ENCODE measurements at regions not wholly inside any gene's neighbourhood (a gene's known extent, or its start where the extent isn't known, plus 50 kb on each side); places are given as distances from the start of the nearest gene placed in this dataset.

DNA sequence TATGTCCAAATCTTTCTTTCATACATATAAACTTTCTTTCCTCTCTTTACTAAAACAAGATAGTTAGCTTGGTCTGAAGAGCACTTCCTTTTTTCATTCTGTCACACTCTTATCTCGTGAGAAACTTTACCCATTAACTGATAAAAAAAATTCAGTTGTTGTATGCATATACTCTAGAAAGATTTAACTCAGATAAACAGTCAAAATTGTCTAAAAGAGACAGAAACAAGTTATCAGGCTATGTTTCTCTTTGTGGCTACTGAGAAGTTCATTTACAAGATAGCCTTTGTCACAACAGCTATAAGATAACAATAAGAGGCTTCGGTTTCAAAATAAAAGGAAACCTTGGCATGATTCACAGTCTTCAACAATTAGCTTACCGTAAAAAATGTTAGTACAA, 235.7 kb upstream of the ATP10A start:
- BruUV-seq (replicated peaks): no TSS peak
- Histone ChIP-seq H2AFZ (ENCODE audit: low read depth, low read length, poor library complexity, severe bottlenecking) (no peak overlapping the region), H3K79me2 (ENCODE audit: insufficient read depth, low read length) (no peaks in the 10 kb centered on the region), H3K27me3 (ENCODE audit: insufficient read depth, low read length) (no peaks in the 10 kb centered on the region), H3K27ac (ENCODE audit: low read depth, low read length) (no peak overlapping the region), H3K9ac (ENCODE audit: low read length) (no peak overlapping the region), H4K20me1 (ENCODE audit: insufficient read depth) (no peaks in the 10 kb centered on the region), H3K4me2 (ENCODE audit: low read length) (no peak overlapping the region), H3K4me3 (replicated peaks in 1 of 2; ENCODE audit: low read depth in 1 of 2, low read length in 2 of 2) (no peak overlapping the region), H3K9me3 (ENCODE audit: control insufficient read depth in 1 of 2, insufficient read depth in 1 of 2, low read depth in 1 of 2, low read length in 2 of 2) (peaks cover 14 to 65% of the 10 kb centered on the region in 2 experiments; a peak in 2 of 4 replicates), H3K9me2 (ENCODE audit: insufficient read depth) (no peaks in the 10 kb centered on the region), H3K4me1 (ENCODE audit: control insufficient read depth in 1 of 2, insufficient read depth in 2 of 2, low read length in 2 of 2) (no peaks in the 10 kb centered on the region), H3K36me3 (ENCODE audit: control insufficient read depth in 1 of 2, insufficient read depth in 2 of 2, low read length in 2 of 2) (no peaks in the 10 kb centered on the region)
- ChIA-PET CTCF (no interaction called here), POLR2A (no interaction called here), RAD21 (ENCODE audit: low non-redundant PET in 1 of 2, low total read pairs in 2 of 2, uncharacterized antibody in 2 of 2, unreplicated experiment in 2 of 2) (no interaction called here)
- no peak for TF ChIP-seq YY1 (IDR thresholded peaks at IDR 0.05; ENCODE audit: extremely low read depth, insufficient replicate concordance, low read depth, low read length)
- TF ChIP-seq ELF1 (IDR thresholded peaks at IDR 0.05; ENCODE audit: borderline replicate concordance, low read depth): no peak
- TF ChIP-seq ZFX (IDR thresholded peaks at IDR 0.05): no peak
- no peak for TF ChIP-seq RAD21 (IDR thresholded peaks at IDR 0.05; ENCODE audit: low read depth)
- no peak for ATAC-seq
- no peak for DNase-seq (ENCODE audit: low read depth, low spot score)
- intact Hi-C loops (cut with micrococcal nuclease): no loop called here

DNA sequence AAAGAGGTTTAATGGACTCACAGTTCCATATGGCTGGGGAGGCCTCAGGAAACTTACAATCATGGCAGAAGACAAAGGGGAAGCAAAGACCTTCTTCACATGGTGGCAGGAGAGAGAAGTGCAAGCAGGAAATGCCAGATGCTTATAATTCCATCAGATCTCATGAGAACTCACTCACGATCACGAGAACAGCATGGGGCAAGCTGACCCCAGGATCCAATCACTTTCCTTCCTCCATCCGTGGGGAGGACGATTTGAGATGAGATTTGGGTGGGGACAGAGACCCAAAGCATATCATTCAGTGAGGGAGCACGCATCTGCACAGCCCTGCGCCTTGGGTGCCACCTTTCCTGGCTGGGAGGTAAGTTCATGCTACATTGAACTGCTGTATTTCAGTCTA, 234.1 kb upstream of the ATP10A start:
- Histone ChIP-seq H3K9me3 (ENCODE audit: control insufficient read depth in 1 of 2, insufficient read depth in 1 of 2, low read depth in 1 of 2, low read length in 2 of 2) (peaks cover 17 to 49% of the 10 kb centered on the region in 2 experiments; a peak in 2 of 4 replicates), H3K27me3 (ENCODE audit: insufficient read depth, low read length) (no peaks in the 10 kb centered on the region), H3K27ac (ENCODE audit: low read depth, low read length) (no peak overlapping the region), H3K9me2 (ENCODE audit: insufficient read depth) (no peaks in the 10 kb centered on the region), H3K4me3 (replicated peaks in 1 of 2; ENCODE audit: low read depth in 1 of 2, low read length in 2 of 2) (no peak overlapping the region), H3K79me2 (ENCODE audit: insufficient read depth, low read length) (no peaks in the 10 kb centered on the region), H3K4me1 (ENCODE audit: control insufficient read depth in 1 of 2, insufficient read depth in 2 of 2, low read length in 2 of 2) (no peaks in the 10 kb centered on the region), H3K9ac (ENCODE audit: low read length) (no peak overlapping the region), H3K36me3 (ENCODE audit: control insufficient read depth in 1 of 2, insufficient read depth in 2 of 2, low read length in 2 of 2) (no peaks in the 10 kb centered on the region), H4K20me1 (ENCODE audit: insufficient read depth) (no peaks in the 10 kb centered on the region), H2AFZ (ENCODE audit: low read depth, low read length, poor library complexity, severe bottlenecking) (no peak overlapping the region), H3K4me2 (ENCODE audit: low read length) (no peak overlapping the region)
- CTCF ChIA-PET: no interaction called here
- RAD21 ChIA-PET (ENCODE audit: low non-redundant PET in 1 of 2, low total read pairs in 2 of 2, uncharacterized antibody in 2 of 2, unreplicated experiment in 2 of 2): no interaction called here
- intact Hi-C loops (cut with micrococcal nuclease): no loop called here
- POLR2A ChIA-PET: no interaction called here
- ATAC-seq (no peak), DNase-seq (ENCODE audit: low read depth, low spot score) (no peak)
- BruUV-seq (replicated peaks): no TSS peak
- no peak for TF ChIP-seq JUND (IDR thresholded peaks at IDR 0.05)
- TF ChIP-seq, protein P1, sequence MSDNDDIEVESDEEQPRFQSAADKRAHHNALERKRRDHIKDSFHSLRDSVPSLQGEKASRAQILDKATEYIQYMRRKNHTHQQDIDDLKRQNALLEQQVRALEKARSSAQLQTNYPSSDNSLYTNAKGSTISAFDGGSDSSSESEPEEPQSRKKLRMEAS (IDR thresholded peaks at IDR 0.05): no peak
- TF ChIP-seq EZH2 (IDR thresholded peaks at IDR 0.05): no peak
- TF ChIP-seq RAD21 (IDR thresholded peaks at IDR 0.05; ENCODE audit: low read depth): no peak
- TF ChIP-seq ZFX (IDR thresholded peaks at IDR 0.05): no peak
- no peak for TF ChIP-seq SP1 (IDR thresholded peaks at IDR 0.05; ENCODE audit: low read depth)
- TF ChIP-seq, protein P2, sequence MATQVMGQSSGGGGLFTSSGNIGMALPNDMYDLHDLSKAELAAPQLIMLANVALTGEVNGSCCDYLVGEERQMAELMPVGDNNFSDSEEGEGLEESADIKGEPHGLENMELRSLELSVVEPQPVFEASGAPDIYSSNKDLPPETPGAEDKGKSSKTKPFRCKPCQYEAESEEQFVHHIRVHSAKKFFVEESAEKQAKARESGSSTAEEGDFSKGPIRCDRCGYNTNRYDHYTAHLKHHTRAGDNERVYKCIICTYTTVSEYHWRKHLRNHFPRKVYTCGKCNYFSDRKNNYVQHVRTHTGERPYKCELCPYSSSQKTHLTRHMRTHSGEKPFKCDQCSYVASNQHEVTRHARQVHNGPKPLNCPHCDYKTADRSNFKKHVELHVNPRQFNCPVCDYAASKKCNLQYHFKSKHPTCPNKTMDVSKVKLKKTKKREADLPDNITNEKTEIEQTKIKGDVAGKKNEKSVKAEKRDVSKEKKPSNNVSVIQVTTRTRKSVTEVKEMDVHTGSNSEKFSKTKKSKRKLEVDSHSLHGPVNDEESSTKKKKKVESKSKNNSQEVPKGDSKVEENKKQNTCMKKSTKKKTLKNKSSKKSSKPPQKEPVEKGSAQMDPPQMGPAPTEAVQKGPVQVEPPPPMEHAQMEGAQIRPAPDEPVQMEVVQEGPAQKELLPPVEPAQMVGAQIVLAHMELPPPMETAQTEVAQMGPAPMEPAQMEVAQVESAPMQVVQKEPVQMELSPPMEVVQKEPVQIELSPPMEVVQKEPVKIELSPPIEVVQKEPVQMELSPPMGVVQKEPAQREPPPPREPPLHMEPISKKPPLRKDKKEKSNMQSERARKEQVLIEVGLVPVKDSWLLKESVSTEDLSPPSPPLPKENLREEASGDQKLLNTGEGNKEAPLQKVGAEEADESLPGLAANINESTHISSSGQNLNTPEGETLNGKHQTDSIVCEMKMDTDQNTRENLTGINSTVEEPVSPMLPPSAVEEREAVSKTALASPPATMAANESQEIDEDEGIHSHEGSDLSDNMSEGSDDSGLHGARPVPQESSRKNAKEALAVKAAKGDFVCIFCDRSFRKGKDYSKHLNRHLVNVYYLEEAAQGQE (IDR thresholded peaks at IDR 0.05; ENCODE audit: low read depth): no peak
- TF ChIP-seq EGR1 (IDR thresholded peaks at IDR 0.05; ENCODE audit: low read depth): no peak
- TF ChIP-seq FOSL1 (IDR thresholded peaks at IDR 0.05; ENCODE audit: low read depth): no peak
- no peak for TF ChIP-seq POLR2AphosphoS5 (IDR thresholded peaks at IDR 0.05; ENCODE audit: low read depth, low read length)
- TF ChIP-seq, protein P3, sequence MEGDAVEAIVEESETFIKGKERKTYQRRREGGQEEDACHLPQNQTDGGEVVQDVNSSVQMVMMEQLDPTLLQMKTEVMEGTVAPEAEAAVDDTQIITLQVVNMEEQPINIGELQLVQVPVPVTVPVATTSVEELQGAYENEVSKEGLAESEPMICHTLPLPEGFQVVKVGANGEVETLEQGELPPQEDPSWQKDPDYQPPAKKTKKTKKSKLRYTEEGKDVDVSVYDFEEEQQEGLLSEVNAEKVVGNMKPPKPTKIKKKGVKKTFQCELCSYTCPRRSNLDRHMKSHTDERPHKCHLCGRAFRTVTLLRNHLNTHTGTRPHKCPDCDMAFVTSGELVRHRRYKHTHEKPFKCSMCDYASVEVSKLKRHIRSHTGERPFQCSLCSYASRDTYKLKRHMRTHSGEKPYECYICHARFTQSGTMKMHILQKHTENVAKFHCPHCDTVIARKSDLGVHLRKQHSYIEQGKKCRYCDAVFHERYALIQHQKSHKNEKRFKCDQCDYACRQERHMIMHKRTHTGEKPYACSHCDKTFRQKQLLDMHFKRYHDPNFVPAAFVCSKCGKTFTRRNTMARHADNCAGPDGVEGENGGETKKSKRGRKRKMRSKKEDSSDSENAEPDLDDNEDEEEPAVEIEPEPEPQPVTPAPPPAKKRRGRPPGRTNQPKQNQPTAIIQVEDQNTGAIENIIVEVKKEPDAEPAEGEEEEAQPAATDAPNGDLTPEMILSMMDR (IDR thresholded peaks at IDR 0.05 in 2 of 3, conservative IDR thresholded peaks at IDR 0.05 in 1 of 3; ENCODE audit: borderline replicate concordance in 1 of 3, insufficient read depth in 1 of 3, low read depth in 2 of 3, low read length in 2 of 3): no peak
- TF ChIP-seq, protein P4, sequence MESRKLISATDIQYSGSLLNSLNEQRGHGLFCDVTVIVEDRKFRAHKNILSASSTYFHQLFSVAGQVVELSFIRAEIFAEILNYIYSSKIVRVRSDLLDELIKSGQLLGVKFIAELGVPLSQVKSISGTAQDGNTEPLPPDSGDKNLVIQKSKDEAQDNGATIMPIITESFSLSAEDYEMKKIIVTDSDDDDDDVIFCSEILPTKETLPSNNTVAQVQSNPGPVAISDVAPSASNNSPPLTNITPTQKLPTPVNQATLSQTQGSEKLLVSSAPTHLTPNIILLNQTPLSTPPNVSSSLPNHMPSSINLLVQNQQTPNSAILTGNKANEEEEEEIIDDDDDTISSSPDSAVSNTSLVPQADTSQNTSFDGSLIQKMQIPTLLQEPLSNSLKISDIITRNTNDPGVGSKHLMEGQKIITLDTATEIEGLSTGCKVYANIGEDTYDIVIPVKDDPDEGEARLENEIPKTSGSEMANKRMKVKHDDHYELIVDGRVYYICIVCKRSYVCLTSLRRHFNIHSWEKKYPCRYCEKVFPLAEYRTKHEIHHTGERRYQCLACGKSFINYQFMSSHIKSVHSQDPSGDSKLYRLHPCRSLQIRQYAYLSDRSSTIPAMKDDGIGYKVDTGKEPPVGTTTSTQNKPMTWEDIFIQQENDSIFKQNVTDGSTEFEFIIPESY (IDR thresholded peaks at IDR 0.05; ENCODE audit: extremely low read depth, insufficient replicate concordance, low read length): no peak
